ENCODE measurements at regions not wholly inside any gene's neighbourhood (a gene's known extent, or its start where the extent isn't known, plus 50 kb on each side); places are given as distances from the start of the nearest gene placed in this dataset.

DNA sequence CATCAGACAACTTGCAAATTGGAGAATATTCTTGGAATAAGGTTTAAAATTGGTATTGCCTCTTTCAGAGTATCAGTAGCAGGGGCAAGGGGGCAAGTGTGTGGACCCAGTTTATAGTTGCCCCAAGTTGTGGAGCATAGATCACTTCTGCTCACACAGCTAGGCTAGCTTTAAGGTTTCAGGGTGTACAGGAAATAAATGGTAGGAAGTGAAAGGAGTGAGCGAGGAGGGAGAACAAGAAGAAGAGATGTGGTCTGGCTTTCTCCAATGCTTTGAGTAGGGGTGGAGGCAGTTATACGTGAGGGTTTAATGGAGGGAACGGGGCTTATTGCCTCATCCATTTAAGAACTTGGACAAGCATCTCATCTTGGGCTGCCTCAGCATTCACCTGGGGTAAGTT, 290.0 kb upstream of the CFAP20DC start:
- FAIRE-seq: no peak
- DNase-seq (ENCODE audit: insufficient read length, low spot score): no peak
- TF ChIP-seq, protein P1, sequence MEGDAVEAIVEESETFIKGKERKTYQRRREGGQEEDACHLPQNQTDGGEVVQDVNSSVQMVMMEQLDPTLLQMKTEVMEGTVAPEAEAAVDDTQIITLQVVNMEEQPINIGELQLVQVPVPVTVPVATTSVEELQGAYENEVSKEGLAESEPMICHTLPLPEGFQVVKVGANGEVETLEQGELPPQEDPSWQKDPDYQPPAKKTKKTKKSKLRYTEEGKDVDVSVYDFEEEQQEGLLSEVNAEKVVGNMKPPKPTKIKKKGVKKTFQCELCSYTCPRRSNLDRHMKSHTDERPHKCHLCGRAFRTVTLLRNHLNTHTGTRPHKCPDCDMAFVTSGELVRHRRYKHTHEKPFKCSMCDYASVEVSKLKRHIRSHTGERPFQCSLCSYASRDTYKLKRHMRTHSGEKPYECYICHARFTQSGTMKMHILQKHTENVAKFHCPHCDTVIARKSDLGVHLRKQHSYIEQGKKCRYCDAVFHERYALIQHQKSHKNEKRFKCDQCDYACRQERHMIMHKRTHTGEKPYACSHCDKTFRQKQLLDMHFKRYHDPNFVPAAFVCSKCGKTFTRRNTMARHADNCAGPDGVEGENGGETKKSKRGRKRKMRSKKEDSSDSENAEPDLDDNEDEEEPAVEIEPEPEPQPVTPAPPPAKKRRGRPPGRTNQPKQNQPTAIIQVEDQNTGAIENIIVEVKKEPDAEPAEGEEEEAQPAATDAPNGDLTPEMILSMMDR (IDR thresholded peaks at IDR 0.05; ENCODE audit: insufficient read depth, missing control alignments): no peak

DNA sequence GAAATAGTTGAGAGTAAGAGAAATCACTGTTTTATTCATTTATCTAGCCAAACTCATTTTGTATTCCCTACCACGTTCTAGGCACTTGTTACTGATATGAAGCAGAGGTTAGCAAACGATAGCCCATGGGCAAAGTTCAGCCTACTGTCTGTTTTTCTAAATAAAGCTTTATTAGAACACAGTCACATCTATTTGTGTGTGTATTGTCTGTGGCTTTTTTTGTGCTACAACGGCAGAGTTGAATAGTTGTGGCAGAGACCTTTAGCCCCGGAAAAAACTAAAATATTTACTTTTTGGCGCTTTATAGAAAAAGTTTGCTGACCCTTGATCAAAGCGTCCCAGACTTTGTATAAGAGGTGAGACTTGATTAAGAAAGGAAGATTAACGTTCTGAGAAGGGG, 289.1 kb upstream of the CFAP20DC start:
- DNase-seq (ENCODE audit: insufficient read length, low spot score): no peak
- TF ChIP-seq, protein P1 (IDR thresholded peaks at IDR 0.05; ENCODE audit: insufficient read depth, missing control alignments): no peak
- FAIRE-seq: no peak

DNA sequence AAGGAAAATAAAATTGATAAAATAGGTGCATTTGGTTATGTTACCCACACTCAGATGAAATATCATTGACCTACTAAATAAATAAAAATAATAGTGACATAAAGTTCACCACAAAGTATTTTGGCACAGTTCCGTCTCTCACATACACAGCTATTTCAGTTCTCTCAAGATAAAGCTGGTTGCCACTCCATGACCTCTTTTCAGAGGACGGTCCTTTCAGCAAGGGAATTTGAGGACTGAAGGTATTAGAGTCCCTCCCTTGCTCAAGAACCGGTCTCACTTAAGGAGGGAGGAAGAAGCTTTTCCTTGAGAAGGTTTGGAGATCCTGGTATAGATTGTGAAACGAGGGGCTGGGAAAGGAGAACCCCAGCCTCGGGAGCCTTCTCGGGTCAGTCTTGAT, 285.5 kb upstream of the CFAP20DC start:
- DNase-seq (ENCODE audit: insufficient read length, low spot score) (no peak), FAIRE-seq (no peak)
- TF ChIP-seq, protein P1 (IDR thresholded peaks at IDR 0.05; ENCODE audit: insufficient read depth, missing control alignments): no peak

DNA sequence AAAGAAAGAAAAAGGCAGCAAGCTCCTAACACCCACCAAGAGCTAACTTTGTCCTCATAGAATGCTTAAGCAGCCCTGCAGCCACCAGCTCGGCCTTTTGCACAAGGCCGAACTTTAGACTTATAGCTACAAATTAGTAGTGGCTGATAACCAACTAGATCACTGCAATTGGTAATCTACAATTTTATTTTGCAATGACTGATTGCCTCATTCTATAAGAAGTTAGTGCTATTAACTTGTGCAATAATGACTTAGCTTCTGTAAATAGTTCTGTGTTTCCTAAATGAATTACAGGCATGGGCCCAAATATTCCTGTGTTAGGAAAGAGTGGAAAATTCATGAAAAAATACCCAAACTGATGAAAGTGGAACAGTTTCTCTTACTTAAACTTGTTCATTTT, 284.8 kb upstream of the CFAP20DC start:
- FAIRE-seq (no peak), DNase-seq (ENCODE audit: insufficient read length, low spot score) (no peak)
- TF ChIP-seq, protein P1 (IDR thresholded peaks at IDR 0.05; ENCODE audit: insufficient read depth, missing control alignments): no peak

DNA sequence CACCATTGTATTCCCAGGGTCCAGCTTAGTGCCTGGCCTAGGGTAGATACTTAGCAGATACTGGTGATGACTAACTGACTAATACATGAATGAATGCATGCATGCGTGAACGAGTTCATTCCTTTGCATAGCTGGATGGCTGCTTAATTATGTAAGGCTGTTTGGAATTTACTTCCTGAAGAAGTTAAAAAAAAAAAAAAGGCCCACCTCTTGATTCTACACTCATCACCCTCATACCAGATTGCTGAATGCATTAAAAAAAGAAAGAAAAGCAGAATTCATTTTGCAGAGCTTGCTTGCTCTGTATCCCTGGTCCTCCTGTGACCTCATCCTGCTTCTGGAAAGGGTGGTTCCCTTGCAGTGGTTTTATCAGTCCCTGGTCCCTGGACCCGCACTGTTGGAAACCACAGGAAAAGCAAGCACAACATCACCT, 277.6 kb upstream of the CFAP20DC start:
- no peak for DNase-seq (ENCODE audit: insufficient read length, low spot score)
- TF ChIP-seq, protein P1 (IDR thresholded peaks at IDR 0.05; ENCODE audit: insufficient read depth, missing control alignments): no peak
- FAIRE-seq: no peak

DNA sequence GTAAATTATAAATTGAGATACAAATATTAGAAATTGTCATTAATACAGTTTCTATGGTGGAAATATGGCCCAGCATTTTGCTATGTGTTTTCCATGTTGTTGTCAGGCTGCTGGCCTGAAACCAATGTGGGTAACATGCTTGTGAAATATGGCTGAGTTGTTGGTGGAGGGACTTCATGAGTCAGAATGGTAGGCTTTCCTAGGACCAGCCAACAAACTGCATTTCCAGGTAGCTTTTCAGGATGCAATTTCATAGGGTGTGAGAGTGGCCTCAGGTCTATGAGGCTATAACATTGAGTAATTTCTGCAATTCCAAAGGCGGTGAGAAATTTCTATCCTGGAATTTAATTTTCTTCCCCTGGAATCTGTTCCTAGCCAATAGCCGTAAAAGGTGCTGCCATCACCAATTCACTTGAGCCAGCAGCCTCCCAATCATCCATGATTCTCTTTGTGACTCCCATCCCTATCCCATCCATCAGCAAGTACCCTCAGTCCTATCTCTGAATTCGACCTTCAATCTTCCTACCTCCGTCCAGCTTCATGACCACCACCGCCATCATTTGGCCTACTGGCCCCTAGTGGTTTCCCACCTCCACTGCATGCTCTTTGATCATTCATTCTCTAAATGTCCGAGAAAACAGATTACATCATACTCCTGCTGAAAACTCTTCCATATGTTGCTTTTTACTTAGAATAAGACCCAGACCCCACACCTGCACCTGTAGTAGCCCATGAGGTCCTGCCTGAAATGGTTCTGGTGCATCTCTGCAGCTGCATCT, 276.6 kb upstream of the CFAP20DC start:
- TF ChIP-seq, protein P1 (IDR thresholded peaks at IDR 0.05; ENCODE audit: insufficient read depth, missing control alignments): no peak
- DNase-seq (ENCODE audit: insufficient read length, low spot score): no peak
- no peak for FAIRE-seq

DNA sequence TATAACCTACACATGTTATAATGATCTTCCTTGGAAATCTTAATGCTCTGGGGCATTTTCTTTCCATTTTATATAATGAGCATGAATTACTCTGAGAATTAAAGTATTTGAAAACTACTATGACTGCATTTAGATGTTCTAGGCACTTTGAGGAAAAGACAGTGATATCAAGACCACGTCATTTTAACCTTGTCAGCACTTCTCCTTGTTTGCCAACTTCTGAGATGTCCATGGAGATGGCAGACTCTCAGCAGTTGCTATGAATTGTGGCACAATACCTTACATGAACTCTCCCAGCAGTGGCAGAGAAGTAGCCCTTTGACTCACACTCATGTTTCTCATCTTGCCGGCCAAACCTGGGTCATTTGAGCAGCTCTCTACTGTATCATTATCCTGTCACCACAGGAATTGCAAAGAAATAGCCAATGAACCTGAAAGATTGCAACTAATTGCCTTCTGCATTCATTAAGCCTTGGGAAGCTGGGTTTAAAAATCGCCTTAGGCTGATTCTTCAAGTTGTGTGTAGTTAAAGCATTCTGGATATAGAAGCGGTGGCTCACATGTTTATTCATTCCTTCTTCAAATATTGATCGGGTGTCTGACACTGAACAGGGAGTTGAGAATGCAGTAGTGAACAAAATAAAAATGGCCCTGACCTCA, 272.2 kb upstream of the CFAP20DC start:
- DNase-seq (ENCODE audit: insufficient read length, low spot score) (no peak), FAIRE-seq (no peak)

More for the DNA sequence above, 272.2 kb upstream of the CFAP20DC start:
- TF ChIP-seq, protein P1 (IDR thresholded peaks at IDR 0.05; ENCODE audit: insufficient read depth, missing control alignments): no peak

Data from D721Med (cell line).